Inferior parietal cortex (tissue), 1 donor: ENCODE measurements at regions not wholly inside any gene's neighbourhood (a gene's known extent, or its start where the extent isn't known, plus 50 kb on each side); places are given as distances from the start of the nearest gene placed in this dataset.
A peak's percentile ranks its signal among the peaks of the same experiment; 100 is the strongest.

Experiments used
- DNase-seq: peaks from one replicate; pipeline ENCODE4 v3.0.0-alpha.2; 2016; ENCODE audit errors: extremely low spot score

DNA sequence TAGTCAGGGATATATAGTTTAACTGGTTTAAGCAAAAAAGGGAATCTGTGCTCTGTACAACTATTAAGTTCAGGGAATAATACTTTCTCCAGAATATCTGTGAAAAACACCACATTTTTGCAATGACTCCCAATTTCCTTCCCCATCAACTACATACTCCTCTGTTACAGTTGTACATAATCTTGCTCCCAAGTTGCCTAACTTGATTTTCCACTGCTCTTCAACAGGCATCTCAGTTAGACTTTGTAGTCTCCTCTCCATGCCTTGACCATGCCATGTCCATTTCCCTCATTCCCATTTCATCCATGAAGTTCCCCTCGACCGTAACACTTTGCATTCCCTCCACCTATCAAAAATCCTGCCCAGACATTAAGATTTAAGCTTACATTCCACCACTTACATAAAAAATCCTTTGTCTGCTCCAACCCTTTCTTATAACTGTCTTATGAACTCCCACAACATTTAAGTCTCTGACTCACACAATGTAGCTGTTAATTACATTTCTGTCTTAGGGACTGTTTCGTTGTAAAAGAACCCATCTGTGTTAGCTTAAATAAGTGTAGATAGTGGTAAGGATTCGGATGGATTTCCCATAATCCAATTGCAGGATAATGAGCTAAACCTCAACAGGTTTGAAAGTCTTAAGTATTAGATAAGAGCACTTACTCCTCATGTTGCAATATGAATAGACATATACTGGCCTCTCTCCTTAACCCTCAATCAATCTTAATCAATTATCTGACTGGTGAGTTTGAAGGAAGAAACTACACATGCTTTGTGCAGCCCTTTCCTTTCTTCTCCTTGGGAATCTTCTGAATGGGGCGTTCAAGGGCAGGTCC lies 156.5 kb downstream of the PAWR start:
- DNase-seq, result peak; percentile 22

DNA sequence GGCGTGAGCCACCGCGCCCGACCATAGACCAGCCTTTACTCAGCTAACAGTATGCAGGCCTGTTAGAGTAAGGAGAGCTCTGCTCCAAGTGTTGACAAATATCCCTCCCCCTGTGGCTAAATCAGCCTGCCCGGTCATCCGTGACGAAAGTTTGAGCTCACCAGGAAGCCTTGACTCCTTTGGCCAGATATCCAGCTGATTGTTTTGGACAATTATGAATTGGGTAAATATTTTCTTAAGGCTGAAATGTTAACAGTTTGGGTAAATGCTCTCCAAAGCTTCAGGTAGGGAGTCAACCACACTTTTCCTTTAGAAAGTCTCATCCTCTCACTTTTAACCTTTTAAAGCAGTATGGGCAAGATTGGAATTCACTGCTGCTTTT lies 157.9 kb downstream of the PAWR start:
- DNase-seq, result no peak

DNA sequence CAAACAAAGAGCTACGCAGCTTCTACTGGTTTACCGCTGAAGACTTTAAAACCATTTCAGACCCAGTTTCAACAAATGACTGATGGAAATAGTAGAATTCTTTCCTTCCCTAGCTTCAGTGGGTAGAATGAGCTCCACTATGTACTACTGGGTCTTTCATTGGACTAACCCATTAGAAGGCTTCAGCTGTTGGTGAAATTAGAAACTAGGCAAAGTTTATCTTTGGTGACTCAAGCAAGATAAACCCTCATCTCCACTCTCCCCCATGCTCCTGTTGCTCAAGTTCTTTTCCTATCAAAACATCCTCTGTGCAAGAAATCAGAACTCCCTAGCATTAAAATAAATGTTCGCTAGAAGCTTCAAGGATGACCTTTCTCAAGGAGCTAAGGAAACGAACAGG lies 159.2 kb downstream of the PAWR start:
- DNase-seq, result no peak

DNA sequence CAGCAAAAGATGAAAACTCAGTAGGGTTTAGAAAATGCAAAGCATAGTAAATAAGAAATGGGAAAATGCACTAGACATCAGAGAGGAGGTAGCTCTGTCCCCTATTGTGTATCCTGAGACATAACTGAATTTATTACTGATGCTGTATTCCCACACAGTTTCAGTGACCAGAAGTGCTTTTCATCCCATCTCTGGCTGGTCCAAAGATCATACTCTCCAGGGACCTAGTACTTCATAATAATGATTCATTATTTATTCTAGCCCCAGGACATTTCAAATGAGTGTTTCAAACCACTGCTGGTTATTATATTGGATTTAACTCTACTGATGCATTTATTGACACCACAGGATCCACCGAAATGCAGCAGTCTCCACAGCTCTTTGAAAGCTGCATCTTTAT lies 163.3 kb downstream of the PAWR start:
- no peak for DNase-seq

DNA sequence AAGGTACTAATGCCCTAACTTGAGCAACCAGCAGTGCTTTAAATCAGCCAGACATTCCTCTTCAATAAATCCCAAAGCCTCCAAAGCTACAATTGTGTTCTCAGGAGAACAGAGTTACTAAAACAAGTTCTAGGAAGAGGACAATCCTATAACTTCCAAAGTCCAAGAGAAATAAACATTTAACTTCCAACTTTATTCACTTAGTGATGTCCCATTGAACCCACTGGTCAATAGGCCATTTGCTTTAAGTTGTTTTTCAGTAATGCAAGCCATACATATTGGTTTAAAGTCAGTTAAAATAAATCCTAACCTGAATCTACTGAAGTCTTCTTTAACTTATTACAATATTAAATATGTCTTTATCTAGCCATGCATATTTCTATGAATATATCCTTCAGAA lies 165.4 kb downstream of the PAWR start:
- no peak for DNase-seq

DNA sequence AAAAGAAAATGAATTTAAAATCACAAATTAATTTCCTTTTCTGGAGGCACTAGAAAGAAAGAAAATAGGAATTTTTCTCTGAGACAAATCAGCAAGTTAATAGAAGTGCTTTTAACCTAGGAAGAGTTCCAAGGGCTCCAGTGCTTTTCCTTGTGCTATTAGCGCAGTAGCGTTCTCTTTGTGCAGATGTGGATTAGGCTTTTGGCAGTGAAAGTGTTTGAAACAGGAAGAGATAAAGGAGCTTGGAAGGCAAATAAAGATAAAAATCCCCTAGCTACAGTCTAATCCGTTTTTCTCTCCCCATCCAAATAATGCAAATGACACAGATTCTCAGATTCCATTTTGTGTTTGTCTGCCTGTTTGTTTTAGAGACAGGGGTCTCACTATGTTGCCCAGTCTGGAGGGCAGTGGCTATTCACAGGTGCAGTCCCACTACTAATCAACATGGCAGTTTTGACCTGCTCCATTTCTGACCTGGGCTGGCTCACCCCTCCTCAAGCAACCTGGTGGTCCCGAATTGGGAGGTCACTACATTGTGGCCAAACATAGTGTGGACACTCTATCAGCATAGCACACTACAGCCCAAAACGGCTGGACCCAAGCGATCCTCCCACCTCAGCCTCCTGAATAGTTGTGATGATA lies 166.1 kb downstream of the PAWR start:
- no peak for DNase-seq

DNA sequence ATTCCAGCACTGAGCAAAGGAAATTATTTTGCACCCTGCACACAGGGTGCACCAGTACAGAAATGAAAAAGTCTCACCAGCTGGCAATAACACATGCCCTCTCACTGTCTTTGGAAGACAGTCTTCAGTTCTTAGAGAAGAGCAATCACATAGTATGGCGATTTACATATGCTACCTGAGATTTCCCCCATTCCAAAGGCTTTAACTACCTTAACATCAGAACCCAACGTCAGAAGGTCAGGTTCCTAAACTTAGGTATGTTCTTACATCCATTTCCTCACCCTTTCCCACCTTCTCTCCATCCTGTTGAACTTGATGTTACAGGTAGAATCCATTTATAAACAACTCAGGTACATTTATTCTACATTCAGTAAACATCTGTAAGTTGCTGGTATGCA lies 167.8 kb downstream of the PAWR start:
- no peak for DNase-seq

DNA sequence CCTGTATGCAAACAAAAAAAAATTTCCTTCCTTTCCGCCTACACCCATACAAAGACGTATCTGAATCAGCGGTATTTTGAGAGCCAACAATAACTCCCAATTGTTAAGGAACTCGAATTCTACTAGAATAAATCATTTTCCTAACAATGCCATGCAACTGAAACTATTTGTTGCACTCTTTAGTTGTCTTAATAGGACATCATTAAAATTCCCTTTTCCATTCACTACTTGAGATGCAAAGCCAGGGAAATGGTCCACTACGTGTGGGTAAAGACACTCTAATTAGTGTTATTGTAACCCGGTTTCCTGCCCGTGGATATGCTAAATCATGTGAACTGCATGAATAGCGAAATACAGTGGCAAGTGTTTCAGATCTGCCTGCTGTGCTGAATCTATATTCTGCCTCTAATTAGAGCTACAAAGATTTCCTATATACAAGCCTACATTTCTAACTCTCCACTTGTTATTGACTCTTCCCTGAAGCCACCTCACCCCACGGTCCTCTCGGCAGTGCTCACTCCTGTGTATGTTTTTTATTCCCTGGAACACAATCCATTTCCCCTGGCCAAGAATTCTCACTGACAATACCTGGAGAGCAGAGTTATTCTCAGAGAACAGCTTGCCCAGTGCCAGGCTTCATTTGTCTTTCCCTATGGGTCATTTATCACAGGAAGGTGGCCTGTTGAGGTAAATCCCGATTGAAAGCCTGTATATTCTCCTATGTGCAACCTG lies 168.3 kb downstream of the PAWR start:
- DNase-seq, result no peak

DNA sequence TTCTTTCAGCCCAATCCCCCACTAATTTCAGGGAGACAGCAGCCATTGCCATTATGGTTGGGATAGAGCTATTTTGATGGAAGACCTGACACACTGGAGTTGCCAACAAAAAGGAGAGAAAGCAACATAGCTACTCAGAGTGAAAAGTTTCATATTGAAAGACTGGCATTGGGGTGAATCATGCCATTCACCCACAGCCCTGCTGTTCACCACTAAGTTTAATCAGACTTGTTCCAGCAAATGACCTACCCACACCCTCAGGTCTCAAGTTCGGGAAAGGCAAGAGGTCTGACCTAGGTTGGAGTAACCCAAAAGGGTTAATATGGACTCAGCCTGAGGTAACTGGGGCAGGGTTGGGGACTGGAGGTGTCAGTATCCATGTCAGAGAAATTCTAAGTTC lies 169.2 kb downstream of the PAWR start:
- no peak for DNase-seq

DNA sequence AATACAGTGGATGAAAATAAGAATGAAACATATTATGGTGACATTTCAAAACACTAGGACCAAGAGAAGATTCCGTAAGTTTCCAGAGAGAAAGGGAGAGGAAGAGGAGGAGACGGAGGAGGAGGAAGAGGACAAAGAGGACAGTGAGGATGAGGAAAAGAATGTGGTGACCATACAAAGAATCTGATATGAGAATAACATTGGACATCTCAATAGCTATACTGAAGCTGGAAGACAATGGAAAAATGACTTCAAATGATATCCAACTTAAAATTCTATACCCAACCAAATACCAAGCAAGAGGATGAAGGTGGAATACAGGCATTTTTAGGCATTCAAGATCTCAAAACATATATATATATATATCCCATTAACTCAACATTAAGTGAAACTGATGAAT lies 173.4 kb downstream of the PAWR start:
- no peak for DNase-seq

DNA sequence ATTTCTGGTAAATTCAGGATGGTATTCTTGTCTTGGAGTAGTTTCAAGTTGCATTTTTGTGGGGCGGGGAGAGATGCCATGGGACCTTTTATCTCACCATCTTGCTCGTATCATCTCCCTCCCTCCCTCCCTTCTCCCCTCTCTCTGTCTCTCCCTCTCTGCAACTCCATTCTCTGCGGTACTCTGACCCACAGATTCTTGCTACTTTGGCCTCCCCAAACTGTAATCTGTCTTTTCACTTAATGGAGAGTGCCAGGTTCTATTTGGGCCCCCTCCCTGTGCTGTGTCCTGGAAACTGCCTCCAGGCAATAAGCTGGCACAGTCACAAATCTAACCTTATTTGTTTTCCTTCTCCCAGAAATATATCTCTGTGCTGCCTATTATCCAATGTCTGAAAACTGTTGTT lies 175.2 kb downstream of the PAWR start:
- DNase-seq, result no peak

DNA sequence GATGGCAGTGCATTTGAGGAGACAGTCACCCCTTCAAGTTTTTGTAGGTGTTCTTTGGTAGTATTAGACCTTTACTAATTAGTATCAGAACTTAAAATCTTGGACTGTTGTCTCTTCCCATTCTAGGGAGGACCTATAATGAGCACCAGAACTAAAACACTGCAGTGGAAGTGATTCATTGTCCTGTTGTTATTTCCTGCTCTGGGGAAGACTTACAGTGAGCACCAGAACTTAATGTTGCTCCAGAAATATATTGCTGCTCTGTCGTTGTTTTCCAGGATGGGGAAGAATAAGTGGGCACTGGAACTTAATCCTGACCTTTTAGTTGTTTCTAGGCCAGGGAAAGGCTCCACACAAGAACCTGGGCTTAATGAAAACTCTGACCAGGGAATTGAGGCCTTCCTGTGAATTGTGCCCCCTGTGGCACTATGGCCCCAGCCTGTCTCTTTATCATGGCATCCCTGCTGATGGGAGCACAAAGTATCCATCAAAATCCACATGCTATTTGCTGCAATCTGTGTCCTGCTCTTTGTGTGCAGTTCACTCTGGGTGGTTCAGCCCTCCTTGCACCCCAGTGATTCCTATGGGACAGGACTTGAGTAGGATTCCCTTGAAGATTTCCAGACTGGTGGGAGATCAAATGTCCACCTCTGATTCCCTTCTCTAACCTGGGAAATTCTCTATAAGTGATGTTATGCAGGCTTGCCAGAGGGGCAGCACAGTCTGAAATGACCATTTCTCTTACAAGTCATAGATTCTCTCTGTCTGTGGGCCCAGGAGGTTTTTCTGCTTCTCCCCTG lies 175.8 kb downstream of the PAWR start:
- DNase-seq, result no peak

DNA sequence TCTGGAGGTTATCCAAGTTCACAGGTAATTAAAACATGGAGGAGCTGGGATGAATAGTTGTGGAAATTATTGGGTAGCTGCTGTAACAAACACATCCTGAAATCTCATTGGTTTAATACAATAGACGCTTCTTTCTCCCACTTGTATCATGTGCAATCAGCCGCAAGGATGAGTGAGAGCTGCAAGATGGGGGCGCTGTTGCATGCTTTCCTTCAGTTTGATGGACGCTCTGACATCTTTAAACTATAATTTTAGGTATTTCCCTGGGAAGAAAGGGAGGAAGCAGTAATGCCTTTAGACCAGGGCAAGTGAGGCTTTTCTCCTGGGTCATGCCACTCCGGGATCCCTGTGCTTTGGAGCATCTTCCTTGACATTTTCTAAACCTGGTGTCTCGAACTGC lies 178.7 kb downstream of the PAWR start:
- DNase-seq, result no peak

DNA sequence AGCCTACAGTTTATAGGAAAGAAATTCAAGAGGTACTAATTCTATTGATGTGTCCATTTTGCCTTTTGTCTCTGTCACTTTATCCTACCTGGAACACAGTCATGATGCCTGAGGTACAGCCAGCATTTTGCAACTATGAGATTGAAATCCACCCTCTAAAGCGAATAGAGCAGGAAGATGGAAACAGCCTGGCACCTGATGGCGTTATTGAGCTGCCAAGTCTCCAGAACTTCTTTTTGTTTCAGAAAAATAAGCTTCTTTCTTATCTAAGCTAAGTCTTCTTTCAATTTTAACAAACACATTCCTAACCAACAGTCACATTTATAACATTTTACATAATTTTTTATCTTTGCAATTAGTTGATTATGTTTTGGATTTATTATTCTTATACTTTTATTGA lies 182.1 kb downstream of the PAWR start:
- no peak for DNase-seq
